HEK293T (cell line): ENCODE measurements at regions not wholly inside any gene's neighbourhood (a gene's known extent, or its start where the extent isn't known, plus 50 kb on each side); places are given as distances from the start of the nearest gene placed in this dataset.

ENCODE experiments used
- CTCF ChIA-PET: fragments of 350-600 bp; formaldehyde crosslinking; extraction: SDS; loops from one replicate; lab custom pipeline; 2021; ENCODE audit warnings: antibody characterized with exemption, inconsistent platforms; lab: Yijun Ruan, JAX
- POLR2A ChIA-PET: fragments of 350-600 bp; formaldehyde crosslinking; extraction: SDS; loops from one replicate; lab custom pipeline; 2020; ENCODE audit warnings: antibody characterized with exemption, inconsistent platforms; lab: Yijun Ruan, JAX
- DNase-seq: peaks from one replicate; pipeline ENCODE4 v3.0.0; 2012; ENCODE audit warnings: mixed read lengths; ENCODE audit errors: extremely low spot score
- ARNT ChIP-seq: fragments of 450-650 bp; IDR thresholded peaks from 2 replicates; pipeline ENCODE4 v1.6.1; 2017; ENCODE audit warnings: mild to moderate bottlenecking
- BHLHE40 ChIP-seq: fragments of 450-650 bp; IDR thresholded peaks from 2 replicates; pipeline ENCODE4 v1.6.1; 2016; ENCODE audit warnings: mild to moderate bottlenecking, moderate library complexity, borderline replicate concordance
- CTBP1 ChIP-seq: fragments of 450-650 bp; IDR thresholded peaks from 2 replicates; pipeline ENCODE4 v1.6.1; 2016; ENCODE audit warnings: borderline replicate concordance
- ELF4 ChIP-seq: fragments of 450-650 bp; IDR thresholded peaks from 2 replicates; pipeline ENCODE4 v1.6.1; 2017; ENCODE audit warnings: antibody characterized with exemption
- FOXA1 ChIP-seq: fragments of 450-650 bp; IDR thresholded peaks from 2 replicates; pipeline ENCODE4 v1.6.1; 2016; ENCODE audit warnings: mild to moderate bottlenecking
- FOXK2 ChIP-seq: fragments of 450-650 bp; IDR thresholded peaks from 2 replicates; pipeline ENCODE4 v1.6.1; 2016; ENCODE audit warnings: mild to moderate bottlenecking
- FOXM1 ChIP-seq: fragments of 450-650 bp; IDR thresholded peaks from 2 replicates; pipeline ENCODE4 v1.6.1; 2017; ENCODE audit warnings: mild to moderate bottlenecking, borderline replicate concordance
- HDGF ChIP-seq: fragments of 450-650 bp; IDR thresholded peaks from 2 replicates; pipeline ENCODE4 v1.6.1; 2017; ENCODE audit warnings: antibody characterized with exemption, borderline replicate concordance
- L3MBTL2 ChIP-seq: fragments of 450-650 bp; conservative IDR thresholded peaks from 2 replicates; pipeline ENCODE4 v1.6.1; 2016; ENCODE audit warnings: mild to moderate bottlenecking
- LEF1 ChIP-seq: fragments of 450-650 bp; IDR thresholded peaks from 2 replicates; pipeline ENCODE4 v1.6.1; 2017; ENCODE audit warnings: mild to moderate bottlenecking, borderline replicate concordance
- NFRKB ChIP-seq: fragments of 450-650 bp; IDR thresholded peaks from 2 replicates; pipeline ENCODE4 v1.6.1; 2016; ENCODE audit warnings: mild to moderate bottlenecking, moderate library complexity
- SP1 ChIP-seq: fragments of 450-650 bp; IDR thresholded peaks from 2 replicates; pipeline ENCODE4 v1.6.1; 2017
- SUZ12 ChIP-seq: fragments of 450-650 bp; IDR thresholded peaks from 2 replicates; pipeline ENCODE4 v1.6.1; 2016; ENCODE audit warnings: mild to moderate bottlenecking
- TARDBP ChIP-seq: fragments of 450-650 bp; IDR thresholded peaks from 2 replicates; pipeline ENCODE4 v1.6.1; 2016
- ZNF384 ChIP-seq: fragments of 450-650 bp; IDR thresholded peaks from 2 replicates; pipeline ENCODE4 v1.6.1; 2016
- TF ChIP-seq, protein P1 (sequence below): fragments of 450-650 bp; IDR thresholded peaks from 2 replicates; pipeline ENCODE4 v1.6.1; 2016

DNA sequence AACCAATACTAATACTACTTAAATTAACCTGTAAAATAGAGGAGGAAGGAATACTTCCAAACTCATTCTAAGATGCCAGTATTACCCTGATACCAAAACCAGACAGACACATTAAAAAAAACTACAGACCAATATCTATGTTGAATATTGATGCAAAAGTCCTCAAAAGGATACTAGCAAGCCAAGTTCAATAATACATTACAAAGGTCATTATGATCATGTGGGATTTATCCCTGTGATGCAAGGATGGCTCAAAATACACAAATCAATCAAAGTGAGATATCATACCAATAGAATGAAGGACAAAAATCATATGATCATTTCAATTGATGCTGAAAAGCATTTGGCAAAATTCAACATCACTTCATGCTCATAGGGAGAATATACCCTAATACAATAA is 97.2 kb upstream of the ATXN7L3B start:
- ChIA-PET CTCF (no interaction called here), POLR2A (no interaction called here)
- no peak for DNase-seq
- TF ChIP-seq HDGF: no peak
- no peak for TF ChIP-seq SUZ12
- no peak for TF ChIP-seq SP1
- TF ChIP-seq FOXA1: no peak
- TF ChIP-seq ARNT: no peak

DNA sequence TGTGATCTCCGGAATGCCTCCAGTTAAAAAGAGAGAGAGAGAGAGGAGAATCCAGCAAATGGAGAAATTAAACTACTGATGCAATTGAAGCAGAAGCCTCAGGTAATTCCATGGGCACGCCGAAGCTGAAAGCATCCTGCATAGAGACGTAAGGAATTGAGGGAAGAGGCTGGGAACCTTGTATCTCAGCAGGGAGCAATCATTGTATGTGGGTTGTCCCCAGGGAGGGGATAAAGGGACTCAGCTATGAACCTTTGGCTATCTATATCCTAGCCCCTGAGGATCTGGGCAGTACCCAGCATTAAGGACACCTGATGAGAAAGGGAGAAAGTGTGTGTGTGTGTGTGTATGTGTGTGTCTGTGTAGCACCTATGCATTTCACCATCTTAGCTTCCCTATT is 95.8 kb upstream of the ATXN7L3B start:
- CTCF ChIA-PET: interaction anchor here (0.6 kb wide), 1 partner anchor 23 kb away, joined by 3 read pairs; no protein-coding TSS in a partner anchor
- no peak for DNase-seq
- TF ChIP-seq FOXK2 (no peak), ARNT (no peak), TARDBP (no peak), BHLHE40 (no peak), SP1 (no peak), ZNF384 (no peak), LEF1 (no peak), FOXA1 (no peak), HDGF (no peak), L3MBTL2 (no peak), FOXM1 (no peak), SUZ12 (no peak)
- TF ChIP-seq, protein P1, sequence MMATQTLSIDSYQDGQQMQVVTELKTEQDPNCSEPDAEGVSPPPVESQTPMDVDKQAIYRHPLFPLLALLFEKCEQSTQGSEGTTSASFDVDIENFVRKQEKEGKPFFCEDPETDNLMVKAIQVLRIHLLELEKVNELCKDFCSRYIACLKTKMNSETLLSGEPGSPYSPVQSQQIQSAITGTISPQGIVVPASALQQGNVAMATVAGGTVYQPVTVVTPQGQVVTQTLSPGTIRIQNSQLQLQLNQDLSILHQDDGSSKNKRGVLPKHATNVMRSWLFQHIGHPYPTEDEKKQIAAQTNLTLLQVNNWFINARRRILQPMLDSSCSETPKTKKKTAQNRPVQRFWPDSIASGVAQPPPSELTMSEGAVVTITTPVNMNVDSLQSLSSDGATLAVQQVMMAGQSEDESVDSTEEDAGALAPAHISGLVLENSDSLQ: no peak
- POLR2A ChIA-PET: no interaction called here

DNA sequence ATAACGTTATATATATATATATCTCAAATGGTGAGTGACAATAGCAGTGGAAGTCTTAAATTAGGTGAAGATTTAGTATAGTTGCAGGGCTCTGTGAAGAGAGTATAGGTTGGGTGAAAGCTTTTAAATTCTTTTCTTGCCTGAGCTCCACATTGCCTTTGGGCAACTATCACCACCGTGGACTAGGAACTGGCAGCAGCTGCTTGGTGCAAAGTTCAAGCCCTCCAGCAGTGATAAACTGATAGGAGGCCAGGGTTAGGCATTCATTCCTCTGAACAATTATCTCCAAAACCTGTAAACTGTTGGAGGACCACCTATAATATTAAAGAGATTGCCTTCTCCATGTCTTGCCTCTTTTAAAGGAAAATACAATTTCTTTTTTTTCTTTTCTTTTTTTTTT is 91.2 kb upstream of the ATXN7L3B start:
- no peak for DNase-seq
- POLR2A ChIA-PET: no interaction called here
- TF ChIP-seq ELF4 (no peak), NFRKB (no peak), FOXK2 (no peak), TARDBP (no peak), SUZ12 (no peak), SP1 (no peak)
- CTCF ChIA-PET: no interaction called here

DNA sequence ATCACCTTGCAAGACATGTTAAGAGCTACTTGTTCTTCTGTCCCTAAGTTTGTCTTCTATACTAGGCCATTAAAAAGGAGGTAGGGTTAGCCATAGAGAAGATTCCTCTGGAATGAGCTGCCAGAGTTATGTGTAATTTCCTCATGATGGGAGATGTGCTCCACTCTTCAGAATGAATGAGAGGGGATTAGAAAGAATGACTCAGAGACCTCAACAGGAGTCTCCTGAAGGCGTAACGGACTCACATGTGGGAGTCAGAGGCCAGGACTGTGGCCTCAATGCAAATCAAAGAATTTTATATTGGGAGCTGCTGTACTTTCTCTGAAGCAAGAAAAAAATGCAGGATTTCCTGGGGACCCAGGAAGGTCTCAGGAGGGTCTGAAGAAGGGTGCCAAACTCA is 87.8 kb upstream of the ATXN7L3B start:
- POLR2A ChIA-PET: no interaction called here
- no peak for DNase-seq
- CTCF ChIA-PET: no interaction called here
- TF ChIP-seq L3MBTL2: no peak
- TF ChIP-seq SUZ12: no peak
- TF ChIP-seq, protein P1: no peak
- no peak for TF ChIP-seq TARDBP
- no peak for TF ChIP-seq ELF4
- no peak for TF ChIP-seq CTBP1

DNA sequence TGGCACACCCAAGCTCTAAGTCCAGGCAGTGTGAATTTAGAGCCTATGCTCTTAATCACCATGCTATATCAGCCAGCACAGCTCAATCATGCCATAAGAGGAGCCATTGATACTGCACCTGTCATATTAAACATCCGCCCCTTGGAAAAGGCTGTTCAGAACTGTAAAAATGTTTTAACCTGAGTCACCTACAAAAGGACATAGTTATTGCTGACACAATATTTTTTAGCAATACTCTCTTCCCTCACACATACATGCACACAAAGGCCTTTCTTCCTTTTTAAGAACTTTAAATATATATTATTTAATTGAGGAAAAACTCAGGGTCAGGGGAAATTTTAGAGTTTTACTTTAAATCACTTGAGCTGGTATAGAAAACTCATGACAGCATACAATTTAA is 83.5 kb upstream of the ATXN7L3B start:
- DNase-seq: no peak
- no peak for TF ChIP-seq LEF1
- TF ChIP-seq HDGF: no peak
- TF ChIP-seq FOXM1: no peak
- no peak for TF ChIP-seq ARNT
- no peak for TF ChIP-seq ELF4
- no peak for TF ChIP-seq FOXK2
- TF ChIP-seq ZNF384: no peak
- TF ChIP-seq CTBP1: no peak
- TF ChIP-seq NFRKB: no peak
- no peak for TF ChIP-seq TARDBP
- no peak for TF ChIP-seq SP1
- TF ChIP-seq FOXA1: no peak
- TF ChIP-seq BHLHE40: no peak
- TF ChIP-seq SUZ12: no peak
- TF ChIP-seq, protein P1: no peak
- TF ChIP-seq L3MBTL2: no peak
- ChIA-PET CTCF (no interaction called here), POLR2A (no interaction called here)

DNA sequence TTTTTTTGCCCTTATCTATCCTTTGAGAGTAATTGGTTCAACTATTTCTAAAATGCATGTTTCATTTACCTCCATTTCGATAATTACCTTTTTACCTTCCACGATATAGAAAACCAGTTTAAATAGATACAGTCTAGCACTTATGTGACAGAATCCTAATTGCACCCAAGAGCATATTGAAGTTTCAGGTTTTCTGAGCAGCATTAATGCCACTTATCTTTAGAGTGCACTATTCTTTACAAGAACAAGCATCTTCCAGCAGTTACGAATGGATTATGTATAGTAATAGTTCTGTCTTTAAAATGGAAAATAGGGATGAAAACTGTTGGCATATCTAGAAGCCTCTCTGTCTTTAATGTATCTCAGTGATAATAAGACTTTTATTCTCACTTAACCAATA is 82.2 kb upstream of the ATXN7L3B start:
- CTCF ChIA-PET: interaction anchor here (0.6 kb wide), 1 partner anchor 371 kb away, joined by 3 read pairs; no protein-coding TSS in a partner anchor
- no peak for TF ChIP-seq SUZ12
- TF ChIP-seq CTBP1: no peak
- no peak for TF ChIP-seq ZNF384
- no peak for TF ChIP-seq FOXA1
- no peak for TF ChIP-seq HDGF
- TF ChIP-seq BHLHE40: no peak
- no peak for TF ChIP-seq TARDBP
- TF ChIP-seq FOXM1: no peak
- TF ChIP-seq FOXK2: no peak
- TF ChIP-seq ARNT: no peak
- TF ChIP-seq SP1: no peak
- no peak for TF ChIP-seq L3MBTL2
- no peak for TF ChIP-seq ELF4
- TF ChIP-seq LEF1: no peak
- no peak for TF ChIP-seq NFRKB
- TF ChIP-seq, protein P1: no peak
- POLR2A ChIA-PET: no interaction called here
- no peak for DNase-seq
